ENCODE measurements at regions not wholly inside any gene's neighbourhood (a gene's known extent, or its start where the extent isn't known, plus 50 kb on each side); places are given as distances from the start of the nearest gene placed in this dataset.

DNA sequence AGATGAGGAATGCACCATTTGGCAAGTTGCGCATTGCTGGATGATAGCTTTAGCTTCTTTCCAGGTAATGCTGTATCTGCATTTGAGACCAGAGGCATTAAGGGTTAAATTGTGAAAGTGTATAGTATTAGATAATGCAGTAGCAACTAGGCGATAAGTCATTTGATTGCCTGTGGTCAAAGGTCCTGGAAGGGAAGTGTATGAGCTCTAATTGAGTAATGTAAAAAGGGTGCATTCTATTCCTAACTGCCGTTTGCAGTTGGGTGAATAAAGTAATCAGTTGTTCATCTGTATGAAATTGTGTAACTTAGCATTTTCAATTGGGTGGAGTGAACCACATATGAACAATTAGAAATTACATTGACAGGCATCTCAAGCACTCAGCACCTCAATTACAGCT, 54.5 kb upstream of the WDR1 start:
- Histone ChIP-seq H3K4me2 (ENCODE audit: control insufficient read depth, insufficient read depth) (no peak overlapping the region), H3K27me3 (replicated peaks in 1 of 2; ENCODE audit: control insufficient read depth in 2 of 2, insufficient read depth in 2 of 2, low read length in 1 of 2) (no peaks in the 10 kb centered on the region; a peak in 1 of 4 replicates), H3K4me3 (no peak overlapping the region), H3K27ac (ENCODE audit: control insufficient read depth, insufficient read depth) (no peak overlapping the region), H3K9me3 (replicated peaks; ENCODE audit: control insufficient read depth, insufficient read depth, low read length) (no peaks in the 10 kb centered on the region), H3K79me2 (ENCODE audit: control insufficient read depth, insufficient read depth, low read length) (no peaks in the 10 kb centered on the region), H3K4me1 (ENCODE audit: control insufficient read depth, insufficient read depth, low read length) (no peaks in the 10 kb centered on the region), H3K9ac (ENCODE audit: control insufficient read depth, insufficient read depth, low read length) (no peak overlapping the region), H3K36me3 (ENCODE audit: control insufficient read depth in 2 of 2, insufficient read depth in 2 of 2, low read length in 1 of 2) (no peaks in the 10 kb centered on the region), H2AFZ (ENCODE audit: control insufficient read depth, low read depth, low read length) (no peak overlapping the region), H4K20me1 (ENCODE audit: control insufficient read depth, insufficient read depth) (no peaks in the 10 kb centered on the region)
- ChIA-PET SMC1A (ENCODE audit: uncharacterized antibody, unreplicated experiment) (interaction anchor here (0.7 to 1.5 kb wide), 2 partner anchors 11 to 366 kb away, joined by 3 to 6 read pairs; no protein-coding TSS in a partner anchor), CTCF (interaction anchor here (0.7 to 1.7 kb wide), 4 partner anchors 13 to 1052 kb away, joined by 3 to 5 read pairs (median 4); no protein-coding TSS in a partner anchor), RAD21 (ENCODE audit: unreplicated experiment) (no interaction called here), POLR2A (no interaction called here)
- BruUV-seq (replicated peaks) = no TSS peak
- ATAC-seq = no peak
- in situ Hi-C loops (cut with MboI) = no loop called here
- intact Hi-C loops (cut with micrococcal nuclease; ENCODE audit: unreplicated experiment) = no loop called here
- DNase-seq (ENCODE audit: low read depth, low spot score) = no peak
- 40% methylated on average over 3 of the region's 3 CpGs for WGBS (ENCODE audit: insufficient coverage, insufficient replicate concordance, low lambda C conversion rate, missing lambda C conversion rate)
- no peak for FAIRE-seq
- TF ChIP-seq, protein P1, sequence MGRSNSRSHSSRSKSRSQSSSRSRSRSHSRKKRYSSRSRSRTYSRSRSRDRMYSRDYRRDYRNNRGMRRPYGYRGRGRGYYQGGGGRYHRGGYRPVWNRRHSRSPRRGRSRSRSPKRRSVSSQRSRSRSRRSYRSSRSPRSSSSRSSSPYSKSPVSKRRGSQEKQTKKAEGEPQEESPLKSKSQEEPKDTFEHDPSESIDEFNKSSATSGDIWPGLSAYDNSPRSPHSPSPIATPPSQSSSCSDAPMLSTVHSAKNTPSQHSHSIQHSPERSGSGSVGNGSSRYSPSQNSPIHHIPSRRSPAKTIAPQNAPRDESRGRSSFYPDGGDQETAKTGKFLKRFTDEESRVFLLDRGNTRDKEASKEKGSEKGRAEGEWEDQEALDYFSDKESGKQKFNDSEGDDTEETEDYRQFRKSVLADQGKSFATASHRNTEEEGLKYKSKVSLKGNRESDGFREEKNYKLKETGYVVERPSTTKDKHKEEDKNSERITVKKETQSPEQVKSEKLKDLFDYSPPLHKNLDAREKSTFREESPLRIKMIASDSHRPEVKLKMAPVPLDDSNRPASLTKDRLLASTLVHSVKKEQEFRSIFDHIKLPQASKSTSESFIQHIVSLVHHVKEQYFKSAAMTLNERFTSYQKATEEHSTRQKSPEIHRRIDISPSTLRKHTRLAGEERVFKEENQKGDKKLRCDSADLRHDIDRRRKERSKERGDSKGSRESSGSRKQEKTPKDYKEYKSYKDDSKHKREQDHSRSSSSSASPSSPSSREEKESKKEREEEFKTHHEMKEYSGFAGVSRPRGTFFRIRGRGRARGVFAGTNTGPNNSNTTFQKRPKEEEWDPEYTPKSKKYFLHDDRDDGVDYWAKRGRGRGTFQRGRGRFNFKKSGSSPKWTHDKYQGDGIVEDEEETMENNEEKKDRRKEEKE (IDR thresholded peaks at IDR 0.05) = no peak
- TF ChIP-seq, protein P2, sequence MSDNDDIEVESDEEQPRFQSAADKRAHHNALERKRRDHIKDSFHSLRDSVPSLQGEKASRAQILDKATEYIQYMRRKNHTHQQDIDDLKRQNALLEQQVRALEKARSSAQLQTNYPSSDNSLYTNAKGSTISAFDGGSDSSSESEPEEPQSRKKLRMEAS (IDR thresholded peaks at IDR 0.05; ENCODE audit: low read depth, low read length) = no peak
- TF ChIP-seq, protein P3, sequence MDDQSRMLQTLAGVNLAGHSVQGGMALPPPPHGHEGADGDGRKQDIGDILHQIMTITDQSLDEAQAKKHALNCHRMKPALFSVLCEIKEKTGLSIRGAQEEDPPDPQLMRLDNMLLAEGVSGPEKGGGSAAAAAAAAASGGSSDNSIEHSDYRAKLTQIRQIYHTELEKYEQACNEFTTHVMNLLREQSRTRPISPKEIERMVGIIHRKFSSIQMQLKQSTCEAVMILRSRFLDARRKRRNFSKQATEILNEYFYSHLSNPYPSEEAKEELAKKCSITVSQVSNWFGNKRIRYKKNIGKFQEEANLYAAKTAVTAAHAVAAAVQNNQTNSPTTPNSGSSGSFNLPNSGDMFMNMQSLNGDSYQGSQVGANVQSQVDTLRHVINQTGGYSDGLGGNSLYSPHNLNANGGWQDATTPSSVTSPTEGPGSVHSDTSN (IDR thresholded peaks at IDR 0.05; ENCODE audit: insufficient replicate concordance, low read depth, low read length) = no peak
- TF ChIP-seq SUPT20H (IDR thresholded peaks at IDR 0.05; ENCODE audit: borderline replicate concordance, control insufficient read depth, low read depth, low read length) (no peak), TCF7 (IDR thresholded peaks at IDR 0.05; ENCODE audit: borderline replicate concordance) (no peak), CBX5 (IDR thresholded peaks at IDR 0.05; ENCODE audit: low read depth) (no peak), SMAD5 (IDR thresholded peaks at IDR 0.05; ENCODE audit: low read depth) (no peak), SP1 (IDR thresholded peaks at IDR 0.05; ENCODE audit: low read depth, low read length) (no peak), ZZZ3 (IDR thresholded peaks at IDR 0.05; ENCODE audit: control insufficient read depth, insufficient read length, low read depth) (no peak)
- TF ChIP-seq, protein P4, sequence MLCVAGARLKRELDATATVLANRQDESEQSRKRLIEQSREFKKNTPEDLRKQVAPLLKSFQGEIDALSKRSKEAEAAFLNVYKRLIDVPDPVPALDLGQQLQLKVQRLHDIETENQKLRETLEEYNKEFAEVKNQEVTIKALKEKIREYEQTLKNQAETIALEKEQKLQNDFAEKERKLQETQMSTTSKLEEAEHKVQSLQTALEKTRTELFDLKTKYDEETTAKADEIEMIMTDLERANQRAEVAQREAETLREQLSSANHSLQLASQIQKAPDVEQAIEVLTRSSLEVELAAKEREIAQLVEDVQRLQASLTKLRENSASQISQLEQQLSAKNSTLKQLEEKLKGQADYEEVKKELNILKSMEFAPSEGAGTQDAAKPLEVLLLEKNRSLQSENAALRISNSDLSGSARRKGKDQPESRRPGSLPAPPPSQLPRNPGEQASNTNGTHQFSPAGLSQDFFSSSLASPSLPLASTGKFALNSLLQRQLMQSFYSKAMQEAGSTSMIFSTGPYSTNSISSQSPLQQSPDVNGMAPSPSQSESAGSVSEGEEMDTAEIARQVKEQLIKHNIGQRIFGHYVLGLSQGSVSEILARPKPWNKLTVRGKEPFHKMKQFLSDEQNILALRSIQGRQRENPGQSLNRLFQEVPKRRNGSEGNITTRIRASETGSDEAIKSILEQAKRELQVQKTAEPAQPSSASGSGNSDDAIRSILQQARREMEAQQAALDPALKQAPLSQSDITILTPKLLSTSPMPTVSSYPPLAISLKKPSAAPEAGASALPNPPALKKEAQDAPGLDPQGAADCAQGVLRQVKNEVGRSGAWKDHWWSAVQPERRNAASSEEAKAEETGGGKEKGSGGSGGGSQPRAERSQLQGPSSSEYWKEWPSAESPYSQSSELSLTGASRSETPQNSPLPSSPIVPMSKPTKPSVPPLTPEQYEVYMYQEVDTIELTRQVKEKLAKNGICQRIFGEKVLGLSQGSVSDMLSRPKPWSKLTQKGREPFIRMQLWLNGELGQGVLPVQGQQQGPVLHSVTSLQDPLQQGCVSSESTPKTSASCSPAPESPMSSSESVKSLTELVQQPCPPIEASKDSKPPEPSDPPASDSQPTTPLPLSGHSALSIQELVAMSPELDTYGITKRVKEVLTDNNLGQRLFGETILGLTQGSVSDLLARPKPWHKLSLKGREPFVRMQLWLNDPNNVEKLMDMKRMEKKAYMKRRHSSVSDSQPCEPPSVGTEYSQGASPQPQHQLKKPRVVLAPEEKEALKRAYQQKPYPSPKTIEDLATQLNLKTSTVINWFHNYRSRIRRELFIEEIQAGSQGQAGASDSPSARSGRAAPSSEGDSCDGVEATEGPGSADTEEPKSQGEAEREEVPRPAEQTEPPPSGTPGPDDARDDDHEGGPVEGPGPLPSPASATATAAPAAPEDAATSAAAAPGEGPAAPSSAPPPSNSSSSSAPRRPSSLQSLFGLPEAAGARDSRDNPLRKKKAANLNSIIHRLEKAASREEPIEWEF (IDR thresholded peaks at IDR 0.05; ENCODE audit: insufficient replicate concordance, low read depth, low read length) = no peak
- TF ChIP-seq, protein P5, sequence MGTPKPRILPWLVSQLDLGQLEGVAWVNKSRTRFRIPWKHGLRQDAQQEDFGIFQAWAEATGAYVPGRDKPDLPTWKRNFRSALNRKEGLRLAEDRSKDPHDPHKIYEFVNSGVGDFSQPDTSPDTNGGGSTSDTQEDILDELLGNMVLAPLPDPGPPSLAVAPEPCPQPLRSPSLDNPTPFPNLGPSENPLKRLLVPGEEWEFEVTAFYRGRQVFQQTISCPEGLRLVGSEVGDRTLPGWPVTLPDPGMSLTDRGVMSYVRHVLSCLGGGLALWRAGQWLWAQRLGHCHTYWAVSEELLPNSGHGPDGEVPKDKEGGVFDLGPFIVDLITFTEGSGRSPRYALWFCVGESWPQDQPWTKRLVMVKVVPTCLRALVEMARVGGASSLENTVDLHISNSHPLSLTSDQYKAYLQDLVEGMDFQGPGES (IDR thresholded peaks at IDR 0.05) = no peak
- TF ChIP-seq, protein P6, sequence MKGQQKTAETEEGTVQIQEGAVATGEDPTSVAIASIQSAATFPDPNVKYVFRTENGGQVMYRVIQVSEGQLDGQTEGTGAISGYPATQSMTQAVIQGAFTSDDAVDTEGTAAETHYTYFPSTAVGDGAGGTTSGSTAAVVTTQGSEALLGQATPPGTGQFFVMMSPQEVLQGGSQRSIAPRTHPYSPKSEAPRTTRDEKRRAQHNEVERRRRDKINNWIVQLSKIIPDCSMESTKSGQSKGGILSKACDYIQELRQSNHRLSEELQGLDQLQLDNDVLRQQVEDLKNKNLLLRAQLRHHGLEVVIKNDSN (IDR thresholded peaks at IDR 0.05; ENCODE audit: borderline replicate concordance, extremely low read length, insufficient read depth, low read depth, low read length) = no peak
